Smooth muscle cell (in vitro differentiated cells): ENCODE measurements at regions not wholly inside any gene's neighbourhood (a gene's known extent, or its start where the extent isn't known, plus 50 kb on each side); places are given as distances from the start of the nearest gene placed in this dataset.

ENCODE experiments used
- DNase-seq: peaks from one replicate; lab custom pipeline; 2025; ENCODE audit not compliant: unreplicated experiment; lab: John Stamatoyannopoulos, UW
- H2AFZ ChIP-seq: fragments of 200-600 bp; sonication (generic); 2 replicates; pipeline ENCODE4 v1.6.0; 2016; ENCODE audit warnings: antibody characterized with exemption, low read depth, mild to moderate bottlenecking
- H3F3A ChIP-seq: fragments of 200-600 bp; sonication (generic); 2 replicates; pipeline ENCODE4 v1.6.0; 2017; ENCODE audit warnings: antibody characterized with exemption, low read depth
- H3K27ac ChIP-seq: fragments of 200-600 bp; sonication (generic); 2 replicates; pipeline ENCODE4 v1.5.1; 2016; ENCODE audit warnings: low read depth, mild to moderate bottlenecking
- H3K27me3 ChIP-seq: fragments of 200-600 bp; sonication (generic); 2 replicates; pipeline ENCODE4 v1.6.1; 2016; ENCODE audit warnings: low read depth, mild to moderate bottlenecking
- H3K36me3 ChIP-seq: fragments of 200-600 bp; sonication (generic); 2 replicates; pipeline ENCODE4 v1.5.1; 2016; ENCODE audit warnings: low read depth
- H3K4me1 ChIP-seq: fragments of 200-600 bp; sonication (generic); 2 replicates; pipeline ENCODE4 v1.5.1; 2016; ENCODE audit warnings: low read depth
- H3K4me2 ChIP-seq: fragments of 200-600 bp; sonication (generic); 2 replicates; pipeline ENCODE4 v1.6.0; 2016; ENCODE audit warnings: mild to moderate bottlenecking
- H3K4me3 ChIP-seq: fragments of 200-600 bp; sonication (generic); 2 replicates; pipeline ENCODE4 v1.5.1; 2016; ENCODE audit warnings: mild to moderate bottlenecking
- H3K79me2 ChIP-seq: fragments of 200-600 bp; sonication (generic); 2 replicates; pipeline ENCODE4 v1.6.0; 2016; ENCODE audit warnings: low read depth, mild to moderate bottlenecking
- H3K9ac ChIP-seq: fragments of 200-600 bp; sonication (generic); 2 replicates; pipeline ENCODE4 v1.6.0; 2016; ENCODE audit warnings: low read depth
- H3K9me3 ChIP-seq: fragments of 200-600 bp; sonication (generic); replicated peaks from 2 replicates; pipeline ENCODE4 v1.5.1; 2016; ENCODE audit warnings: low read depth
- H4K20me1 ChIP-seq: fragments of 200-600 bp; sonication (generic); 2 replicates; pipeline ENCODE4 v1.6.0; 2016; ENCODE audit warnings: low read depth
- WGBS: methylation state at CpG from one replicate; pipeline ENCODE4 v1.1.7; 2016; ENCODE audit warnings: low lambda C conversion rate; 5-methylcytosine and 5-hydroxymethylcytosine counted together
- TF ChIP-seq, protein P1 (sequence below): fragments of 200-600 bp; sonication (generic); IDR thresholded peaks from 2 replicates; pipeline ENCODE4 v1.5.1; 2017; ENCODE audit warnings: borderline replicate concordance, mild to moderate bottlenecking, antibody characterized with exemption; ENCODE audit not compliant: insufficient read depth, poor library complexity, severe bottlenecking

DNA sequence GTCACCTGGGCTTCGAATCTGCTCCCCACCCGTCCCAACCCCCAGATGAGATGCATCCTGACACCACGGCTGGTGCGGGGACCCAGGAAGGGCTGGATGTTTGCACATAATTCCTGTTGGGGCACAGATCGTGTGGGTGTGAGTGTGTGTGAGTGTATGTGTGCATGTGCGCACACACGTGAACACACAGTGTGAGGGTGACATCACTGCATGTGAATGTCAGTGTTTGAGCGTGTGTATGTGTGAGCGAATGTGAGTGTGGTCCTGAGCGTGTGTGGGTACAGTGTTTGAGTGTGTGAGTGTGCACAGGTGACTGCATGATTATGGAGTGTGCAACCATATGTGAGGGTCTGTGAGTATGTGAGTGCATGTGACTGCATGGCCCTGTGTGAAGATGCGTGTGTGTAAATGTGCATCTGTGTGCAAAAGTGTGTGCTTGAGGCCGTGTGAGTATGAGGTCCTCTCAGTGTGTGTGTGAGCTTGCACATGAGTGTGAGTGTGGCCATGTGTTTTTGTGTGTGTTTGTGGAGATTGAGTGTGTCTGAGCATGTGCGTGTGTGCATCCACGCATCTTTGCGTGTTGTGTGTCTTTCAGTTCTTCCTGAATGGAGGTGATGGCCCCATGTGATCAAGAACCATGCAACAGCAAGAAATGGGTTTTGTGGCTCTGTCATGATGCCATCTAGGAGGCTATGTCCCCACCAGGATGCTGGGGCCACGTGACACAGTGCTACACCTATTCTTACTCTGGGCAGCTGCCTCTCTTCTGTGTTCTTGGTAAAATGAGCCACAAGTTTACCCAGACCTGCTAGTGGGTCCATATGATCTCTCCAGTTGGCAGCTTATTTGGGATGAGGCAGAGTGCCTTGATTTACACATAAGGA, 70.5 kb upstream of the GCSH start:
- Histone ChIP-seq H3K36me3 (no peaks in the 10 kb centered on the region), H3K27me3 (no peaks in the 10 kb centered on the region), H2AFZ (no peak overlapping the region), H3K79me2 (no peaks in the 10 kb centered on the region), H3K9ac (no peak overlapping the region), H3K4me3 (no peak overlapping the region), H3K4me1 (no peaks in the 10 kb centered on the region), H3F3A (no peaks in the 10 kb centered on the region), H3K9me3 (no peaks in the 10 kb centered on the region), H3K27ac (no peak overlapping the region), H4K20me1 (no peaks in the 10 kb centered on the region), H3K4me2 (no peak overlapping the region)
- WGBS: 88% methylated on average over 16 of the region's 16 CpGs
- no peak for DNase-seq
- TF ChIP-seq, protein P1, sequence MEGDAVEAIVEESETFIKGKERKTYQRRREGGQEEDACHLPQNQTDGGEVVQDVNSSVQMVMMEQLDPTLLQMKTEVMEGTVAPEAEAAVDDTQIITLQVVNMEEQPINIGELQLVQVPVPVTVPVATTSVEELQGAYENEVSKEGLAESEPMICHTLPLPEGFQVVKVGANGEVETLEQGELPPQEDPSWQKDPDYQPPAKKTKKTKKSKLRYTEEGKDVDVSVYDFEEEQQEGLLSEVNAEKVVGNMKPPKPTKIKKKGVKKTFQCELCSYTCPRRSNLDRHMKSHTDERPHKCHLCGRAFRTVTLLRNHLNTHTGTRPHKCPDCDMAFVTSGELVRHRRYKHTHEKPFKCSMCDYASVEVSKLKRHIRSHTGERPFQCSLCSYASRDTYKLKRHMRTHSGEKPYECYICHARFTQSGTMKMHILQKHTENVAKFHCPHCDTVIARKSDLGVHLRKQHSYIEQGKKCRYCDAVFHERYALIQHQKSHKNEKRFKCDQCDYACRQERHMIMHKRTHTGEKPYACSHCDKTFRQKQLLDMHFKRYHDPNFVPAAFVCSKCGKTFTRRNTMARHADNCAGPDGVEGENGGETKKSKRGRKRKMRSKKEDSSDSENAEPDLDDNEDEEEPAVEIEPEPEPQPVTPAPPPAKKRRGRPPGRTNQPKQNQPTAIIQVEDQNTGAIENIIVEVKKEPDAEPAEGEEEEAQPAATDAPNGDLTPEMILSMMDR: no peak

DNA sequence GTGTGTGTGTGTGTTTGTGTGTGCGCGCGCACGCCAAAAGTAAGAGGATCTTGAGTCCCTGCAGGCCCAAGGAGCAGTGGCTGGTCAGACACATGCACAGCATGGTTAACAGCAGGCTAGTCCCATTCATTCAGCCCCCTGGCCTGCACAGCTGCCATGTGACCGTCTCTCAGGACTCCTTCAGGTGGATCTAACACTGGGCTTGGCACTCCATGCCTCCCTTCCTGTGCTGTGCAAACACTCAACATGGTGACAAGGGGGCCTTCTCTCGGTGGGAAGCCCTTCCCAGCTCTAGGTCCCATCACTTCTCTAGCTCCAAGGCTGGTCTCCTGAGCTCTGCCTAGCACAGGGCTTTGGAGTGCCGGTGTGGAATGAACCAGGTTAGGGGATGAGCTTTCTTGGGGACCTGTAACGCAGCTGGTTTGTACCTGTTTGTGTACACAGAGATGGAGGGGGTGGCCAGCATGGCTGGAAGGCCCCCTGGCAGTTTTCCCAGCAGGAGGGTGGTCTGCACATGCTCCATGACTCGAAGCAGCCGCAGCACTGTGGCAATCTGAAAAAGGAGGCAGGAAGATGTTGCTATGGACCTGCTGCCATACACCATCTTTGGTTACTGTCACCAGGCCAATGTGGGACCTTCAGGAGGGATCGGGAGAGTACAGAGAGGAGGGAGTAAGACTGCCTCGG, 69.4 kb upstream of the GCSH start:
- Histone ChIP-seq H3K9ac (no peak overlapping the region), H3K4me3 (no peak overlapping the region), H2AFZ (no peak overlapping the region), H3K36me3 (no peaks in the 10 kb centered on the region), H3F3A (no peaks in the 10 kb centered on the region), H3K27ac (no peak overlapping the region), H3K4me1 (no peaks in the 10 kb centered on the region), H3K27me3 (no peaks in the 10 kb centered on the region), H4K20me1 (no peaks in the 10 kb centered on the region), H3K79me2 (no peaks in the 10 kb centered on the region), H3K9me3 (no peaks in the 10 kb centered on the region), H3K4me2 (no peak overlapping the region)
- no peak for DNase-seq
- TF ChIP-seq, protein P1: no peak
- 89% methylated on average over 12 of the region's 12 CpGs for WGBS

DNA sequence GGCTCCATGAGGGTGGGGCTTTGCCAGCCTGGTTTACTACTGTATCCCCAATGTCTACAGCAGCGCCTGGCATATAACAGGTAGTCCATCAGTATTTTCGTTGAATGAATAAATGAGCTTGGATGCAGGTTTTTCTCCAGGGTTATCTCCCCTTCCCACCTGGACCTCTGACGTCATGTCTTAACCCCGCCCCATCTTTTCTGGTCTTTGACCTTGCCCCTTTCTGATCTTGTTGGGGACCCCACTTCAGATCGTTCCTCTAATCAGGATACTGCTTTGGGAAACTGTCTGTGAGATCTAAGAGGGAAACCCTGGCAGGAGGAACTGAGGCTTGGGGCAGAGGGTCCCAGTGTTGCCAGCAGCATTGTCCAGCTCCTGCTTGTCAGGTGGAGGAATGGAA, 68.8 kb upstream of the GCSH start:
- no peaks in the 10 kb centered on the region for H4K20me1 ChIP-seq

More for the DNA sequence above, 68.8 kb upstream of the GCSH start:
- TF ChIP-seq, protein P1: no peak
- Histone ChIP-seq H3K79me2 (no peaks in the 10 kb centered on the region), H3K27ac (no peak overlapping the region), H3K4me1 (no peaks in the 10 kb centered on the region), H3K36me3 (no peaks in the 10 kb centered on the region), H3K4me2 (no peak overlapping the region), H3K27me3 (no peaks in the 10 kb centered on the region), H2AFZ (no peak overlapping the region), H3K9me3 (no peaks in the 10 kb centered on the region), H3F3A (no peaks in the 10 kb centered on the region), H3K4me3 (no peak overlapping the region), H3K9ac (no peak overlapping the region)
- DNase-seq: no peak
- 91% methylated on average over 5 of the region's 5 CpGs for WGBS
